ENCODE measurements at regions not wholly inside any gene's neighbourhood (a gene's known extent, or its start where the extent isn't known, plus 50 kb on each side); places are given as distances from the start of the nearest gene placed in this dataset.

GRCh38 chr1:99476058-99476457, 169.9 kb upstream of the PALMD start:
- DNase-seq (ENCODE audit: low read depth), result no peak
- Histone ChIP-seq H3K36me3 (ENCODE audit: control insufficient read depth, insufficient read depth, low read length) (no peaks in the 10 kb centered on the region), H3K27me3 (ENCODE audit: control insufficient read depth, insufficient read depth, low read length) (no peaks in the 10 kb centered on the region), H3K4me3 (ENCODE audit: low read depth, low read length) (no peak overlapping the region)
- TF ChIP-seq CTCF (IDR thresholded peaks at IDR 0.05; ENCODE audit: insufficient read depth, low read length, poor library complexity, severe bottlenecking), result no peak

GRCh38 chr1:99481391-99481996, 164.4 kb upstream of the PALMD start:
- Histone ChIP-seq H3K36me3 (ENCODE audit: control insufficient read depth, insufficient read depth, low read length) (no peaks in the 10 kb centered on the region), H3K27me3 (ENCODE audit: control insufficient read depth, insufficient read depth, low read length) (no peaks in the 10 kb centered on the region), H3K4me3 (ENCODE audit: low read depth, low read length) (no peak overlapping the region)
- TF ChIP-seq CTCF (IDR thresholded peaks at IDR 0.05; ENCODE audit: insufficient read depth, low read length, poor library complexity, severe bottlenecking), result peak; percentile 69
- DNase-seq (ENCODE audit: low read depth), result no peak

GRCh38 chr1:99482286-99482685, 163.6 kb upstream of the PALMD start:
- no peak for TF ChIP-seq CTCF (IDR thresholded peaks at IDR 0.05; ENCODE audit: insufficient read depth, low read length, poor library complexity, severe bottlenecking)
- H3K4me3 ChIP-seq (ENCODE audit: low read depth, low read length), result no peak overlapping the region
- DNase-seq (ENCODE audit: low read depth), result no peak
- no peaks in the 10 kb centered on the region for H3K27me3 ChIP-seq (ENCODE audit: control insufficient read depth, insufficient read depth, low read length)
- no peaks in the 10 kb centered on the region for H3K36me3 ChIP-seq (ENCODE audit: control insufficient read depth, insufficient read depth, low read length)

- Histone ChIP-seq H3K27me3 (ENCODE audit: control insufficient read depth, insufficient read depth, low read length) (no peaks in the 10 kb centered on the region), H3K36me3 (ENCODE audit: control insufficient read depth, insufficient read depth, low read length) (no peaks in the 10 kb centered on the region), H3K4me3 (ENCODE audit: low read depth, low read length) (no peak overlapping the region)
- no peak for TF ChIP-seq CTCF (IDR thresholded peaks at IDR 0.05; ENCODE audit: insufficient read depth, low read length, poor library complexity, severe bottlenecking)
- DNase-seq (ENCODE audit: low read depth), result no peak
Measured at GRCh38 chr1:99482750-99483149, 163.2 kb upstream of the PALMD start.

- no peak for DNase-seq (ENCODE audit: low read depth)
- no peaks in the 10 kb centered on the region for H3K36me3 ChIP-seq (ENCODE audit: control insufficient read depth, insufficient read depth, low read length)
- no peak for TF ChIP-seq CTCF (IDR thresholded peaks at IDR 0.05; ENCODE audit: insufficient read depth, low read length, poor library complexity, severe bottlenecking)
Measured at GRCh38 chr1:99490031-99490430, 155.9 kb upstream of the PALMD start.

GRCh38 chr1:99496067-99496466, 149.8 kb upstream of the PALMD start:
- Histone ChIP-seq H3K27me3 (ENCODE audit: control insufficient read depth, insufficient read depth, low read length) (no peaks in the 10 kb centered on the region), H3K4me3 (ENCODE audit: low read depth, low read length) (no peak overlapping the region), H3K36me3 (ENCODE audit: control insufficient read depth, insufficient read depth, low read length) (no peaks in the 10 kb centered on the region)
- TF ChIP-seq CTCF (IDR thresholded peaks at IDR 0.05; ENCODE audit: insufficient read depth, low read length, poor library complexity, severe bottlenecking), result no peak
- DNase-seq (ENCODE audit: low read depth), result no peak

More at GRCh38 chr1:99490031-99490430, 155.9 kb upstream of the PALMD start:
- Histone ChIP-seq H3K4me3 (ENCODE audit: low read depth, low read length) (no peak overlapping the region), H3K27me3 (ENCODE audit: control insufficient read depth, insufficient read depth, low read length) (no peaks in the 10 kb centered on the region)
